Activated B cell treated with CpG ODN at 0.5 μM for 24 hours (primary cell): ENCODE measurements at regions not wholly inside any gene's neighbourhood (a gene's known extent, or its start where the extent isn't known, plus 50 kb on each side); places are given as distances from the start of the nearest gene placed in this dataset.

Experiments used
- ATAC-seq: fragments of 200-7000 bp; cut with Tn5 transposase; one replicate; pipeline ENCODE4 v1.10.0; 2021; ENCODE audit warnings: low read depth, mild to moderate bottlenecking, moderate library complexity
- CTCF ChIA-PET: fragments of 350-600 bp; sonication (Branson Sonifier 250); formaldehyde crosslinking; loops from one replicate; lab custom pipeline; 2021; ENCODE audit warnings: antibody characterized with exemption; lab: Charles Lee
- POLR2A ChIA-PET: fragments of 350-600 bp; sonication (Branson Sonifier 250); formaldehyde crosslinking; loops from one replicate; lab custom pipeline; 2021; ENCODE audit warnings: antibody characterized with exemption; lab: Charles Lee
- DNase-seq: peaks from one replicate; pipeline ENCODE4 v3.0.0; 2022
- H3K27ac Mint-ChIP-seq: one replicate; pipeline ENCODE4 v1.8.0; 2020; ENCODE audit warnings: mixed read lengths
- H3K27me3 Mint-ChIP-seq: one replicate; pipeline ENCODE4 v1.8.0; 2021; ENCODE audit warnings: mixed read lengths
- H3K36me3 Mint-ChIP-seq: one replicate; pipeline ENCODE4 v1.8.0; 2021; ENCODE audit warnings: low read depth, mixed read lengths
- H3K4me1 Mint-ChIP-seq: one replicate; pipeline ENCODE4 v1.8.0; 2021; ENCODE audit warnings: mixed read lengths
- H3K4me3 Mint-ChIP-seq: one replicate; pipeline ENCODE4 v1.8.0; 2020; ENCODE audit warnings: mild to moderate bottlenecking, mixed read lengths
- H3K9me3 Mint-ChIP-seq: one replicate; pipeline ENCODE4 v1.8.0; 2020; ENCODE audit warnings: mixed read lengths
- intact Hi-C: fragments of 100-400 bp; cut with micrococcal nuclease; formaldehyde crosslinking; loops from one replicate; pipeline ENCODE4 v1.15.1; 2024
- TF ChIP-seq, protein P1 (sequence below): fragments of 200-600 bp; IDR thresholded peaks from one replicate; pipeline ENCODE4 v1.8.0; 2022; ENCODE audit warnings: antibody characterized with exemption, mild to moderate bottlenecking

DNA sequence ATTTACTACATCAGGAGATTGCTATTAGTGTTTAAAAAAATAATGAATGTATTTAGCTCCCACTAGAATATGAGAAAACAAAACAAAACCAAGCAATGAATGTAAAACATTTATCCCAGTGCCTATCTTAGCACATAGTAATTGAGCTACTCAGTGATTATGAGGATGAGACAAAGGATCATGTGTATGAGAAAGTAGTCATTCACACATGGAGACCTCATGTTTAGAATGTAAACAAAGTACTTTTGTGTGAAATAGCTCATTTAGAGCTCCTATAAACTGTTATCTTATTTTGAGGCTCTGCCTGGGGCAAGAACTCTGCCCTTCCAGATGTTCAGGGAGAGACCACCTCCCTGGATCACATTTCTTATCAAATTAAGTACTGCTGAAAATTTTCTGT is 236.8 kb downstream of the LRRN1 start:
- ATAC-seq (no peak), DNase-seq (no peak)
- no peaks in the 10 kb centered on the region for H3K9me3 Mint-ChIP-seq
- no peaks in the 10 kb centered on the region for H3K27me3 Mint-ChIP-seq
- ChIA-PET POLR2A (no interaction called here), CTCF (no interaction called here)
- H3K27ac Mint-ChIP-seq = no peak overlapping the region
- H3K4me3 Mint-ChIP-seq = no peak overlapping the region
- H3K36me3 Mint-ChIP-seq = no peaks in the 10 kb centered on the region
- no peaks in the 10 kb centered on the region for H3K4me1 Mint-ChIP-seq
- intact Hi-C loops = no loop called here
- TF ChIP-seq, protein P1, sequence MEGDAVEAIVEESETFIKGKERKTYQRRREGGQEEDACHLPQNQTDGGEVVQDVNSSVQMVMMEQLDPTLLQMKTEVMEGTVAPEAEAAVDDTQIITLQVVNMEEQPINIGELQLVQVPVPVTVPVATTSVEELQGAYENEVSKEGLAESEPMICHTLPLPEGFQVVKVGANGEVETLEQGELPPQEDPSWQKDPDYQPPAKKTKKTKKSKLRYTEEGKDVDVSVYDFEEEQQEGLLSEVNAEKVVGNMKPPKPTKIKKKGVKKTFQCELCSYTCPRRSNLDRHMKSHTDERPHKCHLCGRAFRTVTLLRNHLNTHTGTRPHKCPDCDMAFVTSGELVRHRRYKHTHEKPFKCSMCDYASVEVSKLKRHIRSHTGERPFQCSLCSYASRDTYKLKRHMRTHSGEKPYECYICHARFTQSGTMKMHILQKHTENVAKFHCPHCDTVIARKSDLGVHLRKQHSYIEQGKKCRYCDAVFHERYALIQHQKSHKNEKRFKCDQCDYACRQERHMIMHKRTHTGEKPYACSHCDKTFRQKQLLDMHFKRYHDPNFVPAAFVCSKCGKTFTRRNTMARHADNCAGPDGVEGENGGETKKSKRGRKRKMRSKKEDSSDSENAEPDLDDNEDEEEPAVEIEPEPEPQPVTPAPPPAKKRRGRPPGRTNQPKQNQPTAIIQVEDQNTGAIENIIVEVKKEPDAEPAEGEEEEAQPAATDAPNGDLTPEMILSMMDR = no peak

DNA sequence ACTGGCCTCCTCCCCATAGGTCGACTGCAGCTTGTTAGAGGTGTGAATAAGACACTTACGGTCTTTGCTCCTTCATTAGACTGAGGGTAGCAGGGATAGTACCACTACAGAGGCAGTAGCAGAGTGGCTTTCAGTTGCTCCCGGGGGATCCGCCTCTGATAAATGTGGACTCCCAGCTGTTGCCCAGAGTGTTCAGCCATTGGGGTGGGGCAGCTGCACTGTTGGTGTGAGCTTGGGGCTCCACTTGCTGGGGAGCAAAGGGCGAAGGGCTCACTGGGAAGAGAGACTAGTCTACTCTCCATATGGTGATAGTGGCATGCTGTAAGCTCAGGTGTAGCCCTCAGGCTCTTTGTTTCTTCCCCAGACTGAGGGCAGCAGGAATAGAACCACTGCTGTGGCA is 239.1 kb downstream of the LRRN1 start:
- H3K9me3 Mint-ChIP-seq = no peaks in the 10 kb centered on the region

DNA sequence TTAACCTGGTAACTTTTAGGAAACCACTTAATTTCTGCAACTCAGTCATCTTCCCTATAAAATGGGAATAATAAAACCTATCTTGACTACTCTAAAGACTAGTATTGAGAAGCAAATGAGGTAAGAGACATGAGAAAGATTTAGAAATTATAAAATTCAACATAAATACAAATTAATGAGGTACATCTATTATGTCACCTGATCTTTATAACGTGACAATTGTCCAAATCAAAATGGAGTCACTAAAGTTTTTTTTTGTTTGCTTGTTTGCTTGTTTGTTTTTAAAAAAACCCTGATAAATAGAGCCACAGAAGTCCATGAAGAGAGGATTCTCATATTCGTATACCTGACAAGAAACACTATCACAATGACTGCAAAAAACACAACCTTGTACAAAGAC is 242.8 kb downstream of the LRRN1 start:
- no peak overlapping the region for H3K4me3 Mint-ChIP-seq
- H3K27me3 Mint-ChIP-seq = no peaks in the 10 kb centered on the region
- H3K36me3 Mint-ChIP-seq = no peaks in the 10 kb centered on the region
- no peaks in the 10 kb centered on the region for H3K4me1 Mint-ChIP-seq
- no peak overlapping the region for H3K27ac Mint-ChIP-seq
- CTCF ChIA-PET = no interaction called here
- intact Hi-C loops = no loop called here
- TF ChIP-seq, protein P1 = no peak
- POLR2A ChIA-PET = no interaction called here
- no peaks in the 10 kb centered on the region for H3K9me3 Mint-ChIP-seq
- ATAC-seq (no peak), DNase-seq (no peak)

More for the DNA sequence above, 239.1 kb downstream of the LRRN1 start:
- Mint-ChIP-seq H3K27ac (no peak overlapping the region), H3K4me3 (no peak overlapping the region), H3K36me3 (no peaks in the 10 kb centered on the region), H3K27me3 (no peaks in the 10 kb centered on the region), H3K4me1 (no peaks in the 10 kb centered on the region)
- ATAC-seq (no peak), DNase-seq (no peak)
- CTCF ChIA-PET = no interaction called here
- intact Hi-C loops = no loop called here
- TF ChIP-seq, protein P1 = no peak
- POLR2A ChIA-PET = no interaction called here

DNA sequence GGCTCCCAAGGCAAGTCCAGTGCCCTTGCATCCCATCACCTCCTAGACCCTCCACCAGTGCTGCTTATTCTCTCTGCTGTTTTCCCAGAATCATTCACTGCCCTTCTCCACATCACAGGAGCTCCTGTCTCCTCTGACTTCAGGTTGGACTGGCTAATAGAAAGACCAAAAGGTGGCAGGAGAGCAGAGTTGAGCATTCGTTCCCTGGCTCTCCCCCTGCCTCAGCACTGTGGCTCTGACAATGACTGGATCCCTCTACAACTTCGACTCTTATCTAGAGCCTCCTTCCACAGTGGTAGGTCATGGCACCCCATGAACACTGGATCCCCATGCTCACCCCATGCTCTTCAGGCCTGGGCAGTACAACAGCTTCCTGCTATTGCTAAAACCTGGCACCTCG is 243.6 kb downstream of the LRRN1 start:
- DNase-seq (no peak), ATAC-seq (no peak)
- Mint-ChIP-seq H3K36me3 (no peaks in the 10 kb centered on the region), H3K27me3 (no peaks in the 10 kb centered on the region), H3K27ac (no peak overlapping the region), H3K4me1 (no peaks in the 10 kb centered on the region), H3K4me3 (no peak overlapping the region), H3K9me3 (no peaks in the 10 kb centered on the region)
- intact Hi-C loops = no loop called here
- ChIA-PET POLR2A (no interaction called here), CTCF (no interaction called here)
- TF ChIP-seq, protein P1 = no peak

DNA sequence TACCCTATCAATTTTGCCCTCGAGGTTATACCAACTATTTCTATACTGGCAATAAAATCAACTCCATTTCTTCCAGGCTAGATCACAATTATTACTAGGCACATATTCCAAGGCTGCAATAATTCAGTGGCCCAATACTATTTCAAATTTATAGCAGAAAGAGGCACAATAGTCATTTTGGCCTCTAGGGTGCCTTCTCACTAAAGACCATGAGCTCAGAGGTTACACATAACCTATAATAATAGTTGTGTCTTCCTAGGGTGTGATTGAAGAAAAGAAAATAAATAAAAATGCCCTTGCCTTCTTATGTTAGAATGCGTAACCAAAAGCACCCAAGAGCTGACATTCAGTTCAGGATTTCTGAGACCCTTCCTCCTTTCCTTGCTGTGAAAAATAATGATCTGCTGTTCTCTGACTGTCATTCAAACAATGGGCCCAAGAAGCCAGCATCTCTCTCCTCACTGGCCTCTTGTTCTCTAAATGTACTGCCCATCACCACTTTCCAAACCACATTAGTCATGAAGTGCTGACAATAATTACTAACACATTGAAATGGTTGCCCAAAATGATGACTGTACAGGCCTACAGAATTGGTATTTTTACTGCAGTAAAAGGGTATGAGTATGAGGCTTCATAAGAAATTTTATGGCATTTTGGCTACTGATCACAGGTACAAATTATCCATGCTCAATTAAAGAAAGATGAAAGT is 244.8 kb downstream of the LRRN1 start:
- Mint-ChIP-seq H3K27ac (no peak overlapping the region), H3K9me3 (no peaks in the 10 kb centered on the region), H3K36me3 (no peaks in the 10 kb centered on the region), H3K27me3 (no peaks in the 10 kb centered on the region), H3K4me3 (no peak overlapping the region), H3K4me1 (no peaks in the 10 kb centered on the region)
- TF ChIP-seq, protein P1 = no peak
- ATAC-seq (no peak), DNase-seq (no peak)
- POLR2A ChIA-PET = no interaction called here
- CTCF ChIA-PET = no interaction called here
- intact Hi-C loops = no loop called here
